Endothelial cell of umbilical vein (primary cell): ENCODE measurements at regions not wholly inside any gene's neighbourhood (a gene's known extent, or its start where the extent isn't known, plus 50 kb on each side); places are given as distances from the start of the nearest gene placed in this dataset.
A peak's percentile ranks its signal among the peaks of the same experiment; 100 is the strongest.

ENCODE experiments used
- BruUV-seq: library from RNA; stranded (reverse); fragments of 400-500 nt; replicated peaks from 2 replicates; lab custom pipeline; 2021; lab: Mats Ljungman, UMichigan
- CTCF ChIA-PET: fragments of 300-600, 350-600 bp; sonication (Branson Sonifier 250); formaldehyde crosslinking; loops from one replicate; lab custom pipeline; 2021; ENCODE audit warnings: antibody characterized with exemption, inconsistent platforms; lab: Charles Lee
- POLR2A ChIA-PET: fragments of 300-600, 350-600 bp; sonication (Branson Sonifier 250); formaldehyde crosslinking; loops from one replicate; lab custom pipeline; 2021; ENCODE audit warnings: antibody characterized with exemption, inconsistent platforms; lab: Charles Lee
- DNase-seq: peaks from one replicate; pipeline ENCODE4 v3.0.0-alpha.2; 2011; ENCODE audit warnings: low read depth, low spot score
- FAIRE-seq: peaks from 2 replicates; lab custom pipeline; 2011; peaks lifted over from hg19 to GRCh38; lab: Jason Lieb, UNC
- H2AFZ ChIP-seq: 2 replicates; pipeline ENCODE4 v1.6.0; 2012; ENCODE audit warnings: low read depth, low read length, control low read depth, inconsistent platforms
- H3K27ac ChIP-seq: 2 replicates; pipeline ENCODE4 v1.5.1; 2011; ENCODE audit warnings: low read depth, mild to moderate bottlenecking, control low read depth, low read length, moderate library complexity; ENCODE audit not compliant: insufficient read depth
- H3K27me3 ChIP-seq, 2 experiments: 2 replicates each; pipeline versions ENCODE4 v1.6.0 to v1.6.1; 2011; ENCODE audit warnings: low read length in 2 of 2, mixed read lengths in 1 of 2; ENCODE audit not compliant: control insufficient read depth in 2 of 2, insufficient read depth in 2 of 2
- H3K36me3 ChIP-seq, 2 experiments: 2 replicates in 1 of 2; 3 replicates in 1 of 2; pipeline ENCODE4 v1.5.1; 2011; ENCODE audit warnings: low read length in 2 of 2, mild to moderate bottlenecking in 1 of 2, moderate library complexity in 1 of 2; ENCODE audit not compliant: control insufficient read depth in 2 of 2, insufficient read depth in 2 of 2; ENCODE audit errors: extremely low read depth in 1 of 2
- H3K4me1 ChIP-seq: 3 replicates; pipeline ENCODE4 v1.5.1; 2011; ENCODE audit warnings: mild to moderate bottlenecking, low read length; ENCODE audit not compliant: control insufficient read depth, insufficient read depth; ENCODE audit errors: extremely low read depth
- H3K4me2 ChIP-seq: 2 replicates; pipeline ENCODE4 v1.6.1; 2011; ENCODE audit warnings: low read length, control low read depth, mixed read lengths; ENCODE audit not compliant: insufficient read depth
- H3K4me3 ChIP-seq, 3 experiments: fragments of 200-600 bp in 1 of 3; sonication (generic), shearing (Covaris generic) in 1 of 3; replicated peaks in 1 of 3; 2 replicates each; pipeline ENCODE4 v1.5.1; 2011 to 2016; ENCODE audit warnings: control low read depth in 3 of 3, low read length in 3 of 3, mild to moderate bottlenecking in 2 of 3, inconsistent platforms in 1 of 3, low read depth in 1 of 3, moderate library complexity in 1 of 3; ENCODE audit not compliant: insufficient read depth in 1 of 3
- H3K79me2 ChIP-seq: 2 replicates; pipeline ENCODE4 v1.6.0; 2012; ENCODE audit warnings: low read length, inconsistent platforms; ENCODE audit not compliant: control insufficient read depth, insufficient read depth
- H3K9ac ChIP-seq: replicated peaks from 2 replicates; pipeline ENCODE3; 2011; ENCODE audit warnings: low read length, control low read depth; ENCODE audit not compliant: insufficient read depth; ENCODE audit errors: extremely low read depth
- H3K9me1 ChIP-seq: replicated peaks from 3 replicates; pipeline ENCODE4 v1.6.0; 2011; ENCODE audit warnings: mild to moderate bottlenecking, low read length; ENCODE audit not compliant: control insufficient read depth, insufficient read depth; ENCODE audit errors: extremely low read depth
- H3K9me3 ChIP-seq: replicated peaks from 2 replicates; pipeline ENCODE4 v1.5.1; 2012; ENCODE audit warnings: low read length, inconsistent platforms; ENCODE audit not compliant: control insufficient read depth, insufficient read depth
- H4K20me1 ChIP-seq: replicated peaks from 2 replicates; pipeline ENCODE3; 2011; ENCODE audit warnings: mild to moderate bottlenecking, low read length; ENCODE audit not compliant: control insufficient read depth, insufficient read depth; ENCODE audit errors: extremely low read depth
- EZH2 ChIP-seq: IDR thresholded peaks from 2 replicates; pipeline ENCODE4 v1.6.1; 2012; ENCODE audit warnings: borderline replicate concordance, low read depth, mild to moderate bottlenecking, moderate library complexity, low read length, inconsistent platforms; ENCODE audit not compliant: severe bottlenecking
- FOS ChIP-seq: IDR thresholded peaks from 2 replicates; pipeline ENCODE4 v1.6.1; 2011; ENCODE audit warnings: mild to moderate bottlenecking, low read length, moderate library complexity, borderline replicate concordance; ENCODE audit not compliant: insufficient read depth
- GATA2 ChIP-seq: IDR thresholded peaks from 2 replicates; pipeline ENCODE4 v1.7.0; 2011; ENCODE audit warnings: low read depth, mild to moderate bottlenecking, moderate library complexity, mixed read lengths, low read length; ENCODE audit not compliant: insufficient read length, insufficient read depth
- JUN ChIP-seq: IDR thresholded peaks from 2 replicates; pipeline ENCODE4 v1.6.1; 2011; ENCODE audit warnings: borderline replicate concordance, low read depth; ENCODE audit not compliant: insufficient read length, insufficient read depth
- MYC ChIP-seq: IDR thresholded peaks from one replicate; pipeline ENCODE4 v1.6.1; 2011; ENCODE audit warnings: mild to moderate bottlenecking, low read depth, low read length
- POLR2A ChIP-seq: IDR thresholded peaks from 2 replicates; pipeline ENCODE4 v1.6.1; 2012; ENCODE audit warnings: low read depth, mild to moderate bottlenecking, control low read depth, low read length
- POLR2AphosphoS5 ChIP-seq: IDR thresholded peaks from 2 replicates; pipeline ENCODE4 v1.6.1; 2012; ENCODE audit warnings: low read depth, mild to moderate bottlenecking, control low read depth, low read length, moderate library complexity; ENCODE audit not compliant: insufficient read depth
- dilution Hi-C: fragments of 300-500 bp; cut with MboI; formaldehyde crosslinking; loops from one replicate; pipeline ENCODE4 v1.15.0; 2019; ENCODE audit warnings: low sequenced_read_pairs; ENCODE audit not compliant: extremely low pct_ligation_motif_present
- intact Hi-C: fragments of 100-400 bp; cut with micrococcal nuclease; formaldehyde crosslinking; loops from one replicate; pipeline ENCODE4 v1.10.0; 2022
- TF ChIP-seq, protein P1 (sequence below): IDR thresholded peaks from 2 replicates; pipeline ENCODE4 v1.6.1; 2011; ENCODE audit not compliant: insufficient read depth, insufficient read length

DNA sequence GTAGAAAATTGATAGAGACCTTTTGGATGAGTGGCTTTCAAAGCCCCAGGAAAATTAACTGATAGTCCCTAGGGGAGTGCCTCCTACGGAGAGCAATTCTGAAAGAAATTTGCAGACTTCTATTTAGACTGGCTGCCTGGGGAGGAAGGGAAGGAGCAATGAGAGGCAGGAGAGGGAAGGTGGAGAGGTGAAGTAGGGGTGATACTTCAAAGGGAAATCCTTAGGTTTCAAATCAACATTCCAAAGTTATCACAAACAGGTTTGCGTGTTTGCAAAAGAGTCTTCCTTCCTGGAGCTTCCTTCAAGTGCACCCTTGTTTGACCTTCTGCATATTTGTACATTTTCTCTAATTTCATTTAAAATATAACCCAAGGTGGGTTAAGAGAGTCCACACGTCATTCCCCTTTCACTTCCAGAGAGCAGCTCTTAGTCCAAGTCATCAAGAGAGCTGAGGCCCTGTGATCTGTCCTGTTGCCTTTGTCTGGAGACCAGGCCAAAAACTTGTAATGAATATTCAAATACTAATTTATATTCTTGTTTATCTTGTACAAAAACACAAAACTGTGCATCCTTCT, 157.8 kb downstream of the CLCN4 start:
- Histone ChIP-seq H3K4me3 (no peak overlapping the region), H3K9me1 (no peaks in the 10 kb centered on the region), H3K9me3 (no peaks in the 10 kb centered on the region), H4K20me1 (no peaks in the 10 kb centered on the region), H3K27ac (no peak overlapping the region), H3K27me3 (no peaks in the 10 kb centered on the region), H3K36me3 (no peaks in the 10 kb centered on the region), H3K79me2 (no peaks in the 10 kb centered on the region), H2AFZ (no peak overlapping the region), H3K9ac (no peak overlapping the region), H3K4me2 (no peak overlapping the region), H3K4me1 (no peaks in the 10 kb centered on the region)
- intact Hi-C loops (no loop called here), dilution Hi-C loops (no loop called here)
- TF ChIP-seq MYC, result no peak
- TF ChIP-seq POLR2AphosphoS5, result no peak
- no peak for TF ChIP-seq GATA2
- no peak for TF ChIP-seq FOS
- TF ChIP-seq EZH2, result no peak
- TF ChIP-seq JUN, result no peak
- no peak for TF ChIP-seq POLR2A
- no peak for FAIRE-seq
- POLR2A ChIA-PET, result no interaction called here
- CTCF ChIA-PET, result no interaction called here
- BruUV-seq, result no TSS peak
- no peak for DNase-seq

DNA sequence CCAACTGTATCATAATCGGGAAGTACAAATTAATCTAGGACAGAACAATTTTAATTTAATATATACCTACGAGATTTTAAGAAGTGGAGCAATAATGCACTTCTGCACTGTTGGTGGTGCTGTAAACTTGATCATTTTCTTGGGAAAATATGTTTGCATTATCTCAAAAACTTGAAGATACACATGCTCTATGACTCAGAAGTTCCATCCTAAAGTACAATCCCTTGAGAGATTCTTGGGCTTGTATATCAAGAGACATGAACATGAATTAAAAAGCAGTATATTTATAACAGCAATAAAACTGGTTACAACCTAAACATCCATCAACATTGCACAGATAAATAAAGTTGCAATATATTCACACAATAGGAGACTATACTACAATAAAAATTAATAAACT, 168.8 kb downstream of the CLCN4 start:
- dilution Hi-C loops, result no loop called here
- H2AFZ ChIP-seq, result no peak overlapping the region
- H3K36me3 ChIP-seq, result no peaks in the 10 kb centered on the region
- DNase-seq (peak; percentile 1), FAIRE-seq (peak; percentile 21)
- no peaks in the 10 kb centered on the region for H3K79me2 ChIP-seq
- no peak overlapping the region for H3K9ac ChIP-seq
- TF ChIP-seq JUN (no peak), GATA2 (no peak), POLR2AphosphoS5 (no peak), EZH2 (no peak), POLR2A (no peak)
- TF ChIP-seq, protein P1, sequence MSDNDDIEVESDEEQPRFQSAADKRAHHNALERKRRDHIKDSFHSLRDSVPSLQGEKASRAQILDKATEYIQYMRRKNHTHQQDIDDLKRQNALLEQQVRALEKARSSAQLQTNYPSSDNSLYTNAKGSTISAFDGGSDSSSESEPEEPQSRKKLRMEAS, result no peak
- H3K27me3 ChIP-seq, result no peaks in the 10 kb centered on the region
- no peak overlapping the region for H3K27ac ChIP-seq
- intact Hi-C loops, result loop anchor here (5.0 to 10.0 kb wide), 2 partner anchors 138 to 289 kb away; no protein-coding TSS in a partner anchor
- BruUV-seq, result no TSS peak
- H3K9me3 ChIP-seq, result no peaks in the 10 kb centered on the region
- no peak overlapping the region for H3K4me3 ChIP-seq
- H3K4me2 ChIP-seq, result no peak overlapping the region
- POLR2A ChIA-PET, result no interaction called here
- CTCF ChIA-PET, result no interaction called here
- no peaks in the 10 kb centered on the region for H3K4me1 ChIP-seq
- H3K9me1 ChIP-seq, result no peaks in the 10 kb centered on the region
- no peaks in the 10 kb centered on the region for H4K20me1 ChIP-seq
